MG63 (cell line): ENCODE measurements at regions not wholly inside any gene's neighbourhood (a gene's known extent, or its start where the extent isn't known, plus 50 kb on each side); places are given as distances from the start of the nearest gene placed in this dataset.
"Not testable (repeated sequence)": the region's sequence is repeated elsewhere in the genome, so short reads cannot be mapped to it uniquely, and the experiment has no call there.

Experiments
- DNase-seq: peaks from one replicate; pipeline ENCODE4 v3.0.0-alpha.2; 2020
- H3K27me3 ChIP-seq: fragments of 250-450 bp; sonication (Bioruptor Pico); 2 replicates; pipeline ENCODE4 v1.5.1; 2020; ENCODE audit warnings: mild to moderate bottlenecking, moderate library complexity
- H3K36me3 ChIP-seq: fragments of 250-450 bp; sonication (Bioruptor Pico); 2 replicates; pipeline ENCODE4 v1.5.1; 2020; ENCODE audit warnings: mild to moderate bottlenecking, moderate library complexity
- H3K4me3 ChIP-seq: fragments of 250-450 bp; sonication (Bioruptor Pico); 2 replicates; pipeline ENCODE4 v1.5.1; 2020; ENCODE audit warnings: mild to moderate bottlenecking, moderate library complexity
- H3K9me3 ChIP-seq: fragments of 250-450 bp; sonication (Bioruptor Pico); 2 replicates; pipeline ENCODE4 v1.5.1; 2020; ENCODE audit warnings: mild to moderate bottlenecking, moderate library complexity

DNA sequence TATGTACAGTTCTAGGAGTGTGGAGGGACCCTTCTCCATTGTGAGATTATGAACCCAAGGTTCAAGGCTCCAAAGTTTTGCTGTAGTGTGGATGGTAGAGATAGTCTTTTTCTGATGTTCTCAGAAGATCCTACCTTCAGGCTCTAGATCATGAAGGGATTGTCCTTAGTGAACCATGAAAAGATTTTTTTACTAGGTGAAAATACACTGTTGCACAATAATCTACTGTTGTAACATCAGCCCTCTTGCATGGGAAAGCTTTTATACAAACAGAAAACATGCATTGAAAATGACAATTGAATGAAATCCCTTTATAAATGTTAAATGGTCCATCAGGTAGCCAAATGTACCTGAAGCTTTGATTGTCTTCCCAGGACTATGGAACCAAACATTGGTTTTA is 177.8 kb downstream of the FAM76B start:
- Histone ChIP-seq H3K9me3 (no peaks in the 10 kb centered on the region), H3K36me3 (no peaks in the 10 kb centered on the region), H3K27me3 (no peaks in the 10 kb centered on the region), H3K4me3 (no peak overlapping the region)
- DNase-seq = no peak

DNA sequence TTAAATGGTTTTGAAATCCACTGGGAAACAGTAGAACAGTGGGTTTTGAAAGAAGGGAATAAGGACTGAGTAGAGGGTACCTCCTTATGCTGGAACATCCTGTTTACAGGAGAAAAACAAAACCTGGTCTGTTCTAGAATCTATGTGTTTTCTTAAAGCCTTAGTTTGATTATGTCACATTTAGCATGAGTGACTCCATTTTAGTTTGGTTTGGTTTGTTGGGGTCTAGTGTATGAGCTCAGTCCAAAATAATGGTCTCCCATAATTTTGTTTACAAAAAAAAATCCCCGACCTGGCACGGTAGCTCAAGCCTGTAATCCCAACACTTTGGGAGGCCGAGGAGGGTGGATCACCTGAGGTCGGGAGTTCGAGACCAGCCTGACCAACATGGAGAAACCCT is 179.4 kb downstream of the FAM76B start:
- not testable (repeated sequence) for H3K4me3 ChIP-seq, H3K27me3 ChIP-seq, H3K36me3 ChIP-seq, DNase-seq, H3K9me3 ChIP-seq

DNA sequence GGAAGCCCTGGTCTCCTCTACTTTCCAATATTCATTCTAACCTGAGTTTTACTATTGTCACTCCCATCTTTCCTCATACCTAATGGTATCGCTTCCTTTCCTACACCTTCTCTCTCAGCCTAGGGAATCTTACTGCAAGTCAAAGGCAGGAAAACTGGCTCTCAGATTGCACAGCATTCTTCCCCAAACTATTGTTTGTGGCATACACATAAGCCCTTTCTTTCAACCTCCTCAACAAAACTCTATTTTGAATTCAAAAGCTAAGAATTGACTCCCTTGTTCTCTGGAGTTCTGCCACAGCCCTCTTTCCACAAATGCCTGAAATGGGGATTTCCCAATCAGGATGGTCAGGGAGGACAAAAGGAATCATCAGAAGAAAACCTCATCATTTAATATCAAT is 181.5 kb downstream of the FAM76B start:
- H3K9me3 ChIP-seq = no peaks in the 10 kb centered on the region
- H3K27me3 ChIP-seq = no peaks in the 10 kb centered on the region
- H3K4me3 ChIP-seq = no peak overlapping the region
- no peaks in the 10 kb centered on the region for H3K36me3 ChIP-seq
- no peak for DNase-seq

DNA sequence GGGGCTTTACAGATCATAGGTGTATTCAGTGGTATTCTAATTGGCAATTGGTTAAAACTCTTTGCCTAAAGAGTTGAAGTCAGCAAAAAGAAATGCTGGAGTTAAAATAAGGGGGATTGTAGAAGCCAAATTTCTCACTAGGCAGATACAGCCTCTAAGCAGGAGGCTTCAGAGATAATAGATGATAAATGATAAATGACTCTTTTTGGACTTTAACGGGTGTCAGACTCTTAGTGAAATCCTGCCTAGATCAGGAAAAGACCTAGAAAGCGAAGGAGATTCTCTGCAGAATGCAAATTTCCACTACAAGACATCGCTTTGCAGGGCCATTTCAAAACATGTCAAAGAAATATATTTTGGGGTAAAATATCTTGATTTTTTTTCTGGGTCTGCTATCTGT is 182.8 kb downstream of the FAM76B start:
- no peak for DNase-seq
- H3K4me3 ChIP-seq = no peak overlapping the region
- no peaks in the 10 kb centered on the region for H3K36me3 ChIP-seq
- no peaks in the 10 kb centered on the region for H3K27me3 ChIP-seq
- no peaks in the 10 kb centered on the region for H3K9me3 ChIP-seq

DNA sequence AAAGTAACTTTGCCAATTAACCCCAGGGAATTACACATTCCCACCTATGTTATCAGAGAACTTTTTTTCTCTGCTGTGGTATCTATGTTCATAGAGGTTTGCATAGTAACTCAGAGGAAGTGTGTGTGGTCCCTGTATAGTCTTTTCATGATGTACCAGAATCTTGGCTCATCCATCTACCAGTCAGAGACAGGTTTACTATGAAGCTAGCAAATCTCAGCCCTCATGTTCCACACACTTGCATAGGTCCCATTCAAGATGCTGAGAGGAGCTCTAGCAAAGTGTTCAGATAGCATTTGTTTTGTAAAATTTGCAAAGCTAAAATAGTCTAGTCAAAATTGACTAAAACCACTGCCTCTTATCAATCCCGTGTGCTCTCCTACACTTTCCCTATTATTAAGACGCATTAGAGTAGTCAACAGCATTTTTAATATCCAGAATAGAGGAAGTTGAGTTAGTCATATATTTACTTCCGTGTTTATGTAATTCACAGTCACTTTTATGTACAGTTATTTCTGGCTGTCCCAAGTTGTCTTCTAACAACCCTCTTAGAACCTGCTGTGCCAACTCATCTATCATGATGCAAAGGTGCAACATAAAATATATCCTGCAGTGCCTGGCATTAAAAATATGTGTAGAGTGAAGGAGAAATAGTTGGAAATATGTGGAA is 184.2 kb downstream of the FAM76B start:
- H3K9me3 ChIP-seq = no peaks in the 10 kb centered on the region
- H3K27me3 ChIP-seq = no peaks in the 10 kb centered on the region
- no peaks in the 10 kb centered on the region for H3K36me3 ChIP-seq
- no peak overlapping the region for H3K4me3 ChIP-seq
- DNase-seq = no peak

DNA sequence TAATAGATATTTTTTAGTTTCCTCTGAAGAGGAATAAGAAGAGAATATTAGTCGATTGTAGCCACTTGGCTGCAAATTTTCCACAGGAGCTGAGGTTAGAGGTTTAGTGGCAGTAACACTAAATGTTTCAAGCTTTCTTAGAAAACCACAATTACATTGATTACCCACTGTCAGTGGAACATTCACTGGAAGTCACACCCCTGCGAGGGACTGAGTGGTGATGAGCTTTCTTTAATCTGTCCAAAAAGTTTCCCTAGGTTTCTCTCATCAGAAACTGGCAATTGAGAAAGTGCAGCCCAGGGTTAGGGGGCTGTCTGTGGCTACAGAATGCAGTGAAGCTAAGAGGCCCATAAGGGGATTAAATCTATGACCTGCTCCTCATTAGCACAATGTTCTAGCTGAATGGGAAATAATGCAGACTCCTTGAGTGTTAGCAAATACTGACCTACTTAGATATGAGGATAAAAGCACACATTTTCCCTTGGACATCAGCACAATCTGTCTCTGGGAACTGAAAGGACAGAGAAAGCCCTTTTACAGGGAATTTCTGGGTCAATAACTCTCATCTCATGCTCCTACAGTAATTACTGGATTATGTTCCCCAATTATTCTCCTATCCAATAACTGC is 189.5 kb downstream of the FAM76B start:
- H3K36me3 ChIP-seq = no peaks in the 10 kb centered on the region

DNA sequence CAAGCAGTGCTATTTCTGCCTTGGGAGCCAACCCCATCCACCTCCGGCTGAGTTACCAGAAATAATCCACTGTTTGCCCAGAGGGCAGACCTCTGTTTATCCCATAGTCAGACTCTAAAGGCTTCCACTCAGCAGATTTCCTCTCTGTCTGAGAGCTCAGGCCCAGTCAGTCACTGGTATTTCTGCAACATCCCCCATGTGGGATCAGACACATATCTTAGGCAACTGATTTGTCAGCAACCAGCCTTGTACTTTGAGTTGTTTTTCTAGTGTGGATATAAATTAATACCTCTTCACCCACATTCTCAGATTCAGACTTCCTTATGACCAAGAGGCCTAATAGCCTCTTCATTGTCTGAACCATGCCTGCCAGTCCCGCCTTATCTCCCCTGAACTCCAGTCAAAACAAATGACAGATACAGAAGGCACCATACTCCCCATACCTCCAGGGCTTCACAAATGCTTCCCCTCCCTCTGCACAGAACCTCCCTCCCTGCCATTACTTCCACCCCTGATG is 193.6 kb downstream of the FAM76B start:
- H3K9me3 ChIP-seq = no peaks in the 10 kb centered on the region
- no peak for DNase-seq
- no peak overlapping the region for H3K4me3 ChIP-seq
- no peaks in the 10 kb centered on the region for H3K36me3 ChIP-seq
- H3K27me3 ChIP-seq = no peaks in the 10 kb centered on the region

More for the DNA sequence above, 189.5 kb downstream of the FAM76B start:
- no peaks in the 10 kb centered on the region for H3K27me3 ChIP-seq
- H3K9me3 ChIP-seq = no peaks in the 10 kb centered on the region
- H3K4me3 ChIP-seq = no peak overlapping the region
- DNase-seq = no peak

DNA sequence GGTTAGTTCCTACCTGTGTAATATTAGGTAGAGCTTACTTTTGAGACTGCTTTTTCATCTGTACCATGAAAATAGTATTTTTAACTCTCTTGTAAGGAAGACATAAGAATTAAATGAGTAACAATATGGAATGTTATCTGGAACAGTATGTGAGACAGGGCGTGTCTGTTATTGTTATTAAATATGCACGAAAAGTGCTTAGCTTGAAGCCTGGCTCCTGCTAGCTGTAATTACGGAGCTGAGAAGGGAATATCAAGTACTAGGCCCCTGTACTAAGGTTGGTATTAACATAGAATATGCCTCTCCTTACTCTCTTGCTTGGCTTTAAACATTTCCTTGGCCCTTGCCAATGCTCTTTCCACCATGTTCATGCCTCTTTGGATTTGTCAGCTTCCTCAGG is 194.0 kb downstream of the FAM76B start:
- no peaks in the 10 kb centered on the region for H3K9me3 ChIP-seq
- no peak for DNase-seq
- no peaks in the 10 kb centered on the region for H3K27me3 ChIP-seq
- no peaks in the 10 kb centered on the region for H3K36me3 ChIP-seq
- no peak overlapping the region for H3K4me3 ChIP-seq

DNA sequence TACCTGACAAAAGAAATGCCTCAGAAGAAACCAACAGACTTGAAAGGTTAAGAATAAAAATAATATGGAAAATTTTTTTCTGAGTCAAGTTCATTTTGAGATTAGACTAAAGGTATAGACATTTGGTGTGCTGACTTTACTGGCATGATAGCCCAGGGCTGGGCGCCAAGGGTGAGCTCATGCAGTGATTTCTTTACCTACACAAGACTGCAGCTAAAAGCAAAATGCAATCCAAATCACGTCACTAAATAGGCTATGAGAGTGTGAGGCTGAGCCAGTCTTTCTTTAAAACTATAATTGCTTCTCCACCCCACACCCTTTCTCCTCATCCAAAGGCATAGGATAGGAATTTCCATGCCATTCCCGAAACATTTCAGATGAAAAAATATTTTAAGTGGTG is 196.5 kb downstream of the FAM76B start:
- Histone ChIP-seq H3K4me3 (no peak overlapping the region), H3K9me3 (no peaks in the 10 kb centered on the region), H3K36me3 (no peaks in the 10 kb centered on the region), H3K27me3 (no peaks in the 10 kb centered on the region)
- DNase-seq = peak; percentile 77

DNA sequence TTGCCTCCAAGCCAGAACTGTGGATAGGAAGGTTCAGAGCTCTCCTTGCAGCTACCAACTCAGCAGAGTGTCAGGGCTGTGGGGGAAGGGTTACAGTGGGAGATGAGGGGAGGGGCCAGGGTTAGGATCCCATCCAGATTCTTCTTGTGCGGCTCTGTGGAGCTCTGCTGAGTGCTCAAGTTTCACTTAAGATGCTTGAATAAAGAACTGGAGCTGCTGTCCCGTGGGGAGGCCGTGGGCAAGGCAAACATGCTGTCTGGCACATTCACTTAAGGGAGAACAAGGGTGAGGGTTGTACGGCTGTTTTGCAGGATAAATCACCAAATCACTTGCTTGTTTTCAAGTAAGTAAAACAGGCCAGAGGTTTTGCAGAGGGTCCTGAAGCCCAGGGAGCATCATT is 197.1 kb downstream of the FAM76B start:
- H3K9me3 ChIP-seq = no peaks in the 10 kb centered on the region
- DNase-seq = no peak
- H3K36me3 ChIP-seq = no peaks in the 10 kb centered on the region
- no peaks in the 10 kb centered on the region for H3K27me3 ChIP-seq
- H3K4me3 ChIP-seq = no peak overlapping the region

DNA sequence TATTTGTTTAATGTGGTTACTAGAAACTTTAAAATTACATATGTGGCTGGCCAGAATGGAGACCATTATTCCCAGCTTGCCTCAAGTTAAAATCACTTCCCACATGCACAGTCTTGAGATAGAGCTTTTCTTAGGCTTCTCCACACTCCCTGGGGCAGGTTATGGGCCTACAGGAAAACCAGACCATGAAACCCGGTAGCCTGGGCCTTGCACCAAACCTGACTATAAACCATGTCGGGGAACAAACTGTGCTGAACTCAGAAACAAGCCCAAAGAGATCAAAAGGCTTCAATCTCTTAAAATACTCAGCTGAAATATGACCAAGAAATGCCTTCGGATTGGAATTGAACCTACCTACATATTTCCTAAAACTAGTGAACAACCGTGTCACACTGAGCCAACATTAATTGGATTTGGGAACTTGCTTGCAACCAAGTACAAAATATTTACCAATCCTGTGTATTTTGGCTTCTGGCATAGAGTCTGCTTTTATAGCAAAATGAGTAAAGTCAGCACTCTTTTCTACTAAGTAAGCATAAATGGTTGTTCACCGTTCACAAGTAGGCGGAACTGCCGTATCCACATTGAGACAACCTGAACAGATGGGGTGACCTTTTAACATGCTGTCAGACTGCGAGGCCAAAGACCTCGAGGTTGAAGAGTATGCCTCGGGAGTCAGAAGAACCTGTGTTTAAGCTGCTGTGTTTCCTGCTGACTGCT is 199.5 kb downstream of the FAM76B start:
- H3K9me3 ChIP-seq = no peaks in the 10 kb centered on the region
- H3K36me3 ChIP-seq = no peaks in the 10 kb centered on the region
- no peak overlapping the region for H3K4me3 ChIP-seq
- no peak for DNase-seq
- H3K27me3 ChIP-seq = no peaks in the 10 kb centered on the region

DNA sequence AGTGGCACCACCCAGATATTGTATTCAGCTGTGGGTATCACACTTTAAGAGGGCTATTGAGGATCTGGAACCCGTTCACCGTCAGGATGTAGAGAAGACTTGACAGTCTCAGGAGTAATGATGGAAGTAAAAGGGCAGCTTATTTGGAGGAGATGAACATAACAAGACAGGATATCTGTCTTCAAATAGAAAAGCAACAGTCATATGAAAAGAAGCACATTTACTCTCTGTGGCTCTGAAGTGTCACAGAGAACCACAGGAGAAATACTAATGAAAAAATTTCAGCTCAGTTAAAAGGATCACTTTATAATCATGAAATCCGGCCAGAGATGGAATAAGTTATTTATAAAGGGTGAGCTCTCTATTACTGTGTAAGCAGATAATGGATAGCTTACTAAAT is 200.8 kb downstream of the FAM76B start:
- H3K36me3 ChIP-seq = no peaks in the 10 kb centered on the region
- DNase-seq = no peak
- no peaks in the 10 kb centered on the region for H3K9me3 ChIP-seq
- no peak overlapping the region for H3K4me3 ChIP-seq
- H3K27me3 ChIP-seq = no peaks in the 10 kb centered on the region

DNA sequence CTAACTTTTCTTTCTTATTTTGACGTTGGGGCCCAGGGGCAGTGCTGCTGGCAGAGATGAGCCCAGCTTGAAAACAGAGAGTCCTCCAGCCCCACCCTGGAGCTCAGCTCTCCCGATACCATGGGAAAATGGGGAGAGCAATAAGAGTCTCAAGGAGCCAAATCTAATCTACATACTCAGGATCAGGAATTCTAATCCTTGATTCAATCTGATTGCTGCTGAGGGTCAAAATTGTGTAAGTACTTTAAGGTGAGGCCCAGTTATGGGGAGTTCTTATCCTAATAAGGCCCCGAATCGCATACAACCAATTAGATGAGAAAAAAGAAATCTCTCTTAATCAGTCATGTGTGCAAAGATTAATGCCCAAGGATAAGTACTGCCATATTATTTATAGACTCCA is 202.9 kb downstream of the FAM76B start:
- no peaks in the 10 kb centered on the region for H3K9me3 ChIP-seq
- no peak overlapping the region for H3K4me3 ChIP-seq
- H3K27me3 ChIP-seq = no peaks in the 10 kb centered on the region
- DNase-seq = no peak
- no peaks in the 10 kb centered on the region for H3K36me3 ChIP-seq

DNA sequence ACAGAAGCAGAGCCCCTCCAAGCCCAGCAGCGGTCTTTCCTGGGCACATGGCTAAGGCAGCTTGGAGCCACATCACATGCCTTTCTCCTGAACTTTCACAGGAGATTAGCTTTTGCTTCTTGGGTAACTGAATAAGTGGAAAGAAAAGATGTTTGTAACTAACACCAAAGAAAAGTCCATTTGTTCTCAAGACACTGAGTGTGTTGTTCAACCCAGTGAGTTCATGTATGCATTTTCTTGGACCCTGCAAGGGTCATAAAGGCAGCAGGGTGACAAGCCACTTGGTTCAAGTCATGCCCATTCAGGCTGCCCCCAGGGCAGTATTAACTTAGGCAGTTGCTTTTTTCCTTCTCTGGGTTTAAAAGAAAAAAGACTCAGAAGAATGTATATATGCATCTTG is 203.4 kb downstream of the FAM76B start:
- no peak for DNase-seq
- no peaks in the 10 kb centered on the region for H3K36me3 ChIP-seq
- no peak overlapping the region for H3K4me3 ChIP-seq
- H3K27me3 ChIP-seq = no peaks in the 10 kb centered on the region
- H3K9me3 ChIP-seq = no peaks in the 10 kb centered on the region

DNA sequence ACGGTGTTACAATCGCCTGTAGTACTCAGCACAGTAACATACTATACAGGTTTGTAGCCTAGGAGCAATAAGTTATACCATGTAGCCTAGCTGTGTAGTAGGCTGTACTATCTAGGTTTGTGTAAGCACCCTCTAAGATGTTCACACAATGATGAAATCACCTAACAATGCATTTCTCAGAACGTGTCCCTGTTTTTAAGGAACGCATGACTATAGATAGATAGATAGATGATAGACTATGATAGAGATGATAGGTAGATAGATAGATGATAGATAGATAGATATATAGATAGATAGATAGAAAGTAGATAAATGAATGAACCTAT is 203.9 kb downstream of the FAM76B start:
- DNase-seq = no peak

DNA sequence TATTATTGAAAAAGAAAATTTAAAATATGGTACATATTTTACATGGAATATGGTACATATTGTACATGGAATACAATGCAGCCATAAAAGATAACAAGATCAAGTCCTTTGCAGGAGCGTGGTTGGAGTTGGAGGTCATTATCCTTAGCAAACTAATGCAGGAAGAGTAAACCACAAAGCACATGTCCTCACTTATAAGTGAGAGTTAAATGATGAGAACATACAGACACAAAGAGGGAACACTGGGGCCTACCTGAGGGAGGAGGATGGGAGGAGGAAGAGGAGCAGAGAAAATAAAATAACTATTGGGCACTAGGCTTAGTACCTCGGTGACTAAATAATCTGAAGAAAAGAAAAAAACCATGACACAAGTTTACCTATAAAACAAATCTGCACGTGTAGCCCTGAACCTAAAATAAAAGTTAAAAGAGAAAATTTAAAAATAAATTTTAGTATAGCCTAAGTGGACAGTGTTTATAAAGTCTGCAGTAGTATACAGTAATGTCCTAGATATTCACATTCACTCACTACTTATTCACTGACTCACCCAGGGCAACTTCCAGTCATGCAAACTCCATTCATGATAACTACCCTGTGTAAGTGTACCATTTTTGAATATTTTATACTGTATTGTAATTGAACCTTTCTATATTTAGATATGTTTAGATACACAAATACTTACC is 204.4 kb downstream of the FAM76B start:
- no peaks in the 10 kb centered on the region for H3K36me3 ChIP-seq
- H3K9me3 ChIP-seq = no peaks in the 10 kb centered on the region
- H3K4me3 ChIP-seq = no peak overlapping the region
- peak; percentile 26 for DNase-seq
- no peaks in the 10 kb centered on the region for H3K27me3 ChIP-seq

More for the DNA sequence above, 203.9 kb downstream of the FAM76B start:
- Histone ChIP-seq H3K9me3 (no peaks in the 10 kb centered on the region), H3K27me3 (no peaks in the 10 kb centered on the region), H3K4me3 (no peak overlapping the region), H3K36me3 (no peaks in the 10 kb centered on the region)

DNA sequence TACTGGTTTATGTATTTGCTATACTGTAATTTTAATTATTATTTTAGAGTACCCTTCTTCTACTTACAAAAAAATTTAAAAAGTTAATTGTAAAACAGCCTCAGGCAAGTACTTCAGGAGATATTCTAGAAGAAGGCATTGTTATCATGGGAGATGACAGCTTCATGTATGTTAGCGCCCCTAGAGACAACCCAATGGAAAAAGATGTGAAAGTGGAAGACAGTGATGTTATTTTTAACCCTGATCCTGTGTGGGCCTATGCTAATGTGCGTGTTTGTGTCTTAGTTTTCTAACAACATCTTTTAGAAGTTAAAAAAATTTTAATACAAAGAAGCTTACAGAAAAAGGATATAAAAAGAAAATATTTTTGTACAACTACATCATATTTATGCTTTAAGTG is 205.0 kb downstream of the FAM76B start:
- Histone ChIP-seq H3K36me3 (no peaks in the 10 kb centered on the region), H3K4me3 (no peak overlapping the region), H3K9me3 (no peaks in the 10 kb centered on the region), H3K27me3 (no peaks in the 10 kb centered on the region)
- DNase-seq = no peak
